IMR-90 (cell line): ENCODE measurements at regions not wholly inside any gene's neighbourhood (a gene's known extent, or its start where the extent isn't known, plus 50 kb on each side); places are given as distances from the start of the nearest gene placed in this dataset.

Experiments used
- ATAC-seq: fragments of 200-7000 bp; cut with Tn5 transposase; 2 replicates; pipeline ENCODE4 v1.9.1; 2020; ENCODE audit warnings: low read depth, mild to moderate bottlenecking, moderate library complexity
- BruUV-seq: library from RNA; stranded (reverse); fragments of 400-500 nt; replicated peaks from 2 replicates; lab custom pipeline; 2021; lab: Mats Ljungman, UMichigan
- CTCF ChIA-PET: fragments of 300-600 bp; formaldehyde crosslinking; extraction: SDS; loops from one replicate; lab custom pipeline; 2021; ENCODE audit warnings: antibody characterized with exemption; lab: Yijun Ruan, JAX
- POLR2A ChIA-PET: fragments of 300-600 bp; sonication (Branson Sonifier 250); formaldehyde crosslinking; loops from one replicate; lab custom pipeline; 2022; ENCODE audit warnings: antibody characterized with exemption; ENCODE audit not compliant: unreplicated experiment; lab: Charles Lee
- DNase-seq: peaks from one replicate; pipeline ENCODE4 v3.0.0; 2013
- H2AFZ ChIP-seq: replicated peaks from 2 replicates; pipeline ENCODE3; 2013; ENCODE audit warnings: low read length, mild to moderate bottlenecking; ENCODE audit not compliant: poor library complexity
- H2AK5ac ChIP-seq: 2 replicates; pipeline ENCODE4 v1.6.1; 2013; ENCODE audit warnings: low read depth, low read length, inconsistent platforms
- H2AK9ac ChIP-seq: replicated peaks from 2 replicates; pipeline ENCODE3; 2013; ENCODE audit warnings: mild to moderate bottlenecking, low read depth, low read length, moderate library complexity; ENCODE audit not compliant: poor library complexity
- H2BK120ac ChIP-seq: 2 replicates; pipeline ENCODE4 v1.6.1; 2013; ENCODE audit warnings: low read depth, low read length, inconsistent platforms
- H2BK15ac ChIP-seq: 3 replicates; pipeline ENCODE4 v1.6.1; 2013; ENCODE audit warnings: low read depth, low read length, inconsistent platforms
- H2BK20ac ChIP-seq: 2 replicates; pipeline ENCODE4 v1.6.1; 2013; ENCODE audit warnings: low read depth, mild to moderate bottlenecking, inconsistent platforms, low read length, moderate library complexity
- H2BK5ac ChIP-seq: 2 replicates; pipeline ENCODE4 v1.6.1; 2013; ENCODE audit warnings: mild to moderate bottlenecking, low read depth, low read length, inconsistent platforms; ENCODE audit not compliant: poor library complexity, severe bottlenecking
- H3K14ac ChIP-seq: replicated peaks from 2 replicates; pipeline ENCODE4 v1.6.1; 2013; ENCODE audit warnings: low read depth, low read length, inconsistent platforms
- H3K18ac ChIP-seq: 2 replicates; pipeline ENCODE4 v1.6.1; 2013; ENCODE audit warnings: low read depth, low read length, control low read depth
- H3K23ac ChIP-seq: 2 replicates; pipeline ENCODE4 v1.6.1; 2013; ENCODE audit warnings: low read depth, low read length, inconsistent platforms
- H3K27ac ChIP-seq: 2 replicates; pipeline ENCODE4 v1.5.1; 2013; ENCODE audit warnings: mild to moderate bottlenecking, control low read depth, low read length; ENCODE audit not compliant: insufficient read depth
- H3K27me3 ChIP-seq: 2 replicates; pipeline ENCODE4 v1.6.1; 2013; ENCODE audit warnings: low read length; ENCODE audit not compliant: control insufficient read depth, insufficient read depth
- H3K36me3 ChIP-seq: 2 replicates; pipeline ENCODE4 v1.6.1; 2013; ENCODE audit warnings: low read length, mixed read lengths; ENCODE audit not compliant: control insufficient read depth, insufficient read depth
- H3K4ac ChIP-seq: 2 replicates; pipeline ENCODE4 v1.6.1; 2013; ENCODE audit warnings: low read depth, low read length, inconsistent platforms
- H3K4me1 ChIP-seq: 2 replicates; pipeline ENCODE4 v1.6.1; 2013; ENCODE audit warnings: low read length, mixed read lengths; ENCODE audit not compliant: control insufficient read depth, insufficient read depth
- H3K4me2 ChIP-seq: 2 replicates; pipeline ENCODE4 v1.6.1; 2013; ENCODE audit warnings: low read depth, mild to moderate bottlenecking, control low read depth, low read length, moderate library complexity
- H3K4me3 ChIP-seq: 2 replicates; pipeline ENCODE4 v1.5.1; 2013; ENCODE audit warnings: low read depth, mild to moderate bottlenecking, control low read depth, low read length, moderate library complexity; ENCODE audit not compliant: insufficient read depth
- H3K56ac ChIP-seq: 2 replicates; pipeline ENCODE4 v1.6.1; 2013; ENCODE audit warnings: low read length, inconsistent platforms; ENCODE audit not compliant: insufficient read depth; ENCODE audit errors: extremely low read depth
- H3K79me1 ChIP-seq, 2 experiments: 2 replicates each; pipeline ENCODE4 v1.6.1; 2013; ENCODE audit warnings: low read length in 2 of 2, inconsistent platforms in 1 of 2, low read depth in 1 of 2
- H3K9ac ChIP-seq: 2 replicates; pipeline ENCODE4 v1.6.1; 2013; ENCODE audit warnings: low read depth, low read length, control low read depth
- H3K9me1 ChIP-seq: 2 replicates; pipeline ENCODE4 v1.6.1; 2013; ENCODE audit warnings: low read length, inconsistent platforms; ENCODE audit not compliant: insufficient read depth
- H3K9me3 ChIP-seq: 2 replicates; pipeline ENCODE4 v1.6.1; 2013; ENCODE audit warnings: low read length; ENCODE audit not compliant: control insufficient read depth, insufficient read depth
- H4K20me1 ChIP-seq: 2 replicates; pipeline ENCODE4 v1.6.1; 2013; ENCODE audit warnings: low read length, inconsistent platforms; ENCODE audit not compliant: insufficient read depth
- H4K5ac ChIP-seq: 2 replicates; pipeline ENCODE4 v1.6.1; 2013; ENCODE audit warnings: mild to moderate bottlenecking, low read depth, low read length, control low read depth
- H4K8ac ChIP-seq, 2 experiments: 2 replicates each; pipeline ENCODE4 v1.6.1; 2013; ENCODE audit warnings: low read depth in 2 of 2, low read length in 2 of 2, control low read depth in 1 of 2, inconsistent platforms in 1 of 2
- H4K91ac ChIP-seq: 2 replicates; pipeline ENCODE4 v1.6.1; 2013; ENCODE audit warnings: low read depth, low read length, inconsistent platforms; ENCODE audit not compliant: insufficient read depth
- BHLHE40 ChIP-seq: fragments of 150-350 bp; IDR thresholded peaks from 2 replicates; pipeline ENCODE4 v1.6.1; 2016; ENCODE audit warnings: mild to moderate bottlenecking, low read depth, low read length
- CEBPB ChIP-seq: IDR thresholded peaks from 2 replicates; pipeline ENCODE4 v1.6.1; 2012; ENCODE audit warnings: low read depth, low read length, improper control_type of control experiment
- CHD1 ChIP-seq: IDR thresholded peaks from 2 replicates; pipeline ENCODE4 v1.6.1; 2012; ENCODE audit warnings: low read depth, low read length, improper control_type of control experiment
- ELK1 ChIP-seq: fragments of 150-350 bp; IDR thresholded peaks from 2 replicates; pipeline ENCODE4 v1.6.1; 2016; ENCODE audit warnings: low read depth, mild to moderate bottlenecking, low read length, moderate library complexity, borderline replicate concordance
- FOS ChIP-seq: fragments of 150-350 bp; IDR thresholded peaks from 2 replicates; pipeline ENCODE4 v1.6.1; 2016; ENCODE audit warnings: low read depth, low read length
- MAFK ChIP-seq: IDR thresholded peaks from 2 replicates; pipeline ENCODE4 v1.6.1; 2012; ENCODE audit warnings: low read depth, low read length, improper control_type of control experiment
- MAZ ChIP-seq: IDR thresholded peaks from 2 replicates; pipeline ENCODE4 v1.6.1; 2012; ENCODE audit warnings: low read depth, mild to moderate bottlenecking, low read length, improper control_type of control experiment, moderate library complexity, borderline replicate concordance
- MXI1 ChIP-seq: IDR thresholded peaks from 2 replicates; pipeline ENCODE4 v1.6.1; 2012; ENCODE audit warnings: low read depth, mild to moderate bottlenecking, low read length, moderate library complexity, borderline replicate concordance
- NFE2L2 ChIP-seq: fragments of 150-350 bp; IDR thresholded peaks from 2 replicates; pipeline ENCODE4 v1.6.1; 2016; ENCODE audit warnings: low read depth, mild to moderate bottlenecking, low read length
- POLR2A ChIP-seq: IDR thresholded peaks from 2 replicates; pipeline ENCODE4 v1.6.1; 2012; ENCODE audit warnings: mild to moderate bottlenecking, low read depth, low read length
- RAD21 ChIP-seq: IDR thresholded peaks from 2 replicates; pipeline ENCODE4 v1.6.1; 2012; ENCODE audit warnings: low read length, improper control_type of control experiment
- RCOR1 ChIP-seq: IDR thresholded peaks from 2 replicates; pipeline ENCODE4 v1.6.1; 2012; ENCODE audit warnings: mild to moderate bottlenecking, low read length, improper control_type of control experiment; ENCODE audit not compliant: insufficient replicate concordance
- RFX5 ChIP-seq: IDR thresholded peaks from 2 replicates; pipeline ENCODE4 v1.8.0; 2012; ENCODE audit warnings: low read depth, mild to moderate bottlenecking, low read length, moderate library complexity
- SMC3 ChIP-seq: fragments of 150-350 bp; IDR thresholded peaks from 2 replicates; pipeline ENCODE4 v1.6.1; 2016; ENCODE audit warnings: low read depth, mild to moderate bottlenecking, antibody characterized with exemption, low read length, moderate library complexity
- WGBS, 2 experiments: methylation state at CpG; one replicate each; pipeline versions ENCODE4 v1.1.5 to v1.1.7; 2013; ENCODE audit warnings: missing lambda C conversion rate in 2 of 2; ENCODE audit not compliant: insufficient read length in 1 of 2; ENCODE audit errors: extremely low coverage in 2 of 2; 5-methylcytosine and 5-hydroxymethylcytosine counted together
- dilution Hi-C: fragments of 300-500 bp; cut with HindIII; formaldehyde crosslinking; loops from one replicate; pipeline ENCODE4 v1.14.3; 2018; ENCODE audit warnings: low sequenced_read_pairs; ENCODE audit not compliant: unreplicated experiment
- in situ Hi-C: fragments of 300-500 bp; cut with MboI; formaldehyde crosslinking; loops from 3 replicates; pipeline ENCODE4 v1.14.3; 2019; ENCODE audit warnings: low sequenced_read_pairs, inconsistent platforms, mixed read lengths
- intact Hi-C: fragments of 100-400 bp; cut with micrococcal nuclease; formaldehyde crosslinking; loops from 2 replicates; pipeline ENCODE4 v1.10.0; 2022
- TF ChIP-seq, protein P1 (sequence below): fragments of 150-350 bp; IDR thresholded peaks from 2 replicates; pipeline ENCODE4 v1.6.1; 2017; ENCODE audit warnings: mild to moderate bottlenecking, antibody characterized with exemption, low read length, low read depth
- TF ChIP-seq, protein P2 (sequence below): conservative IDR thresholded peaks from 2 replicates; pipeline ENCODE4 v1.5.1; 2012; ENCODE audit warnings: mild to moderate bottlenecking, low read depth, low read length, improper control_type of control experiment

DNA sequence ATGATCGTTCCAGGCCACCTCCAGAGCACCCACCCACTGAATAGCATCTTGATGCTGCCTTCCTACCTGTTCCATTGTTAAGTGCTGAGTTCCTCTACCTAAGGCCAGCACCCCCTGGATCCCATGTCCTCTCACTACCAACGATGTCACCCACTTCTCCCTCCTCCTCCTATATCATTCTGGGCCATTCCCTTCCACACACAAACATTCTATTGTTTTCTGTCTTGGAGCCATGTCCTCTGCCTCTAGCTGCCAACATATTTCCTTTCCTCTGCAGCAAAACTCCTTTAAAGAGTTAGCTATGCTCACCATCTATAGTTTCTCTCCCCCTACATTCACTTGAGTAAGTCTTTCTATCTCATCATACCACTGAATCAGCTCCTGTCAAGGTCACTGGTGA is 64.0 kb upstream of the ACKR3 start:
- Histone ChIP-seq H3K27me3 (peaks cover 9% of the 10 kb centered on the region; the same call in 1 of the 2 replicates), H2BK120ac (no peak overlapping the region), H4K91ac (no peak overlapping the region), H3K9me1 (no peaks in the 10 kb centered on the region), H4K5ac (no peak overlapping the region), H3K27ac (no peak overlapping the region), H2AK5ac (no peak overlapping the region), H3K18ac (no peak overlapping the region), H3K9ac (no peak overlapping the region), H3K36me3 (no peaks in the 10 kb centered on the region), H2BK5ac (no peak overlapping the region), H3K4me2 (no peak overlapping the region), H3K9me3 (peaks cover 2% of the 10 kb centered on the region; the same call in 1 of the 2 replicates), H3K4me1 (no peaks in the 10 kb centered on the region), H4K20me1 (no peaks in the 10 kb centered on the region), H3K14ac (no peak overlapping the region), H3K56ac (no peak overlapping the region), H4K8ac (no peak overlapping the region), H2AFZ (no peak overlapping the region), H2BK20ac (no peak overlapping the region), H3K79me1 (no peaks in the 10 kb centered on the region), H3K4me3 (no peak overlapping the region), H2BK15ac (no peak overlapping the region), H2AK9ac (no peak overlapping the region), H3K23ac (no peak overlapping the region), H3K4ac (no peak overlapping the region)
- dilution Hi-C loops (no loop called here), in situ Hi-C loops (loop anchor here (25.0 kb wide), 1 partner anchor 1057 kb away; the partner anchor contains the start of gene PRLH), intact Hi-C loops (no loop called here)
- CTCF ChIA-PET, result no interaction called here
- no TSS peak for BruUV-seq
- TF ChIP-seq, protein P1, sequence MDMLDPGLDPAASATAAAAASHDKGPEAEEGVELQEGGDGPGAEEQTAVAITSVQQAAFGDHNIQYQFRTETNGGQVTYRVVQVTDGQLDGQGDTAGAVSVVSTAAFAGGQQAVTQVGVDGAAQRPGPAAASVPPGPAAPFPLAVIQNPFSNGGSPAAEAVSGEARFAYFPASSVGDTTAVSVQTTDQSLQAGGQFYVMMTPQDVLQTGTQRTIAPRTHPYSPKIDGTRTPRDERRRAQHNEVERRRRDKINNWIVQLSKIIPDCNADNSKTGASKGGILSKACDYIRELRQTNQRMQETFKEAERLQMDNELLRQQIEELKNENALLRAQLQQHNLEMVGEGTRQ, result no peak
- TF ChIP-seq NFE2L2 (no peak), FOS (no peak), MAZ (no peak), CEBPB (no peak), CHD1 (no peak), SMC3 (no peak), MXI1 (no peak), RAD21 (no peak), BHLHE40 (no peak), MAFK (no peak), RCOR1 (no peak), RFX5 (no peak), ELK1 (no peak), POLR2A (no peak)
- TF ChIP-seq, protein P2, sequence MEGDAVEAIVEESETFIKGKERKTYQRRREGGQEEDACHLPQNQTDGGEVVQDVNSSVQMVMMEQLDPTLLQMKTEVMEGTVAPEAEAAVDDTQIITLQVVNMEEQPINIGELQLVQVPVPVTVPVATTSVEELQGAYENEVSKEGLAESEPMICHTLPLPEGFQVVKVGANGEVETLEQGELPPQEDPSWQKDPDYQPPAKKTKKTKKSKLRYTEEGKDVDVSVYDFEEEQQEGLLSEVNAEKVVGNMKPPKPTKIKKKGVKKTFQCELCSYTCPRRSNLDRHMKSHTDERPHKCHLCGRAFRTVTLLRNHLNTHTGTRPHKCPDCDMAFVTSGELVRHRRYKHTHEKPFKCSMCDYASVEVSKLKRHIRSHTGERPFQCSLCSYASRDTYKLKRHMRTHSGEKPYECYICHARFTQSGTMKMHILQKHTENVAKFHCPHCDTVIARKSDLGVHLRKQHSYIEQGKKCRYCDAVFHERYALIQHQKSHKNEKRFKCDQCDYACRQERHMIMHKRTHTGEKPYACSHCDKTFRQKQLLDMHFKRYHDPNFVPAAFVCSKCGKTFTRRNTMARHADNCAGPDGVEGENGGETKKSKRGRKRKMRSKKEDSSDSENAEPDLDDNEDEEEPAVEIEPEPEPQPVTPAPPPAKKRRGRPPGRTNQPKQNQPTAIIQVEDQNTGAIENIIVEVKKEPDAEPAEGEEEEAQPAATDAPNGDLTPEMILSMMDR, result no peak
- no peak for ATAC-seq
- POLR2A ChIA-PET, result no interaction called here
- no peak for DNase-seq
- 21% methylated on average over 2 of the region's 2 CpGs; no CpG with 5 or more reads in 1 of the 2 experiments for WGBS, 2 experiments
